ENCODE measurements at regions not wholly inside any gene's neighbourhood (a gene's known extent, or its start where the extent isn't known, plus 50 kb on each side); places are given as distances from the start of the nearest gene placed in this dataset.
"Not testable (repeated sequence)": the region's sequence is repeated elsewhere in the genome, so short reads cannot be mapped to it uniquely, and the experiment has no call there.

- no peak overlapping the region for H3K4me3 ChIP-seq (ENCODE audit: low read depth, low read length)
- H3K4me1 ChIP-seq (ENCODE audit: control insufficient read depth, insufficient read depth, low read length): no peaks in the 10 kb centered on the region
- H3K9me3 ChIP-seq (ENCODE audit: control insufficient read depth, insufficient read depth, low read length): no peaks in the 10 kb centered on the region
- no peak overlapping the region for H3K9ac ChIP-seq (ENCODE audit: low read depth, low read length)
- H3K36me3 ChIP-seq (ENCODE audit: control insufficient read depth, insufficient read depth, low read length): no peaks in the 10 kb centered on the region
- no peaks in the 10 kb centered on the region for H3K27me3 ChIP-seq (ENCODE audit: control insufficient read depth, insufficient read depth, low read length)
Observed at GRCh38 chr7:21314954-21315353, 112.9 kb upstream of the SP4 start.

GRCh38 chr7:21317966-21318915, 109.6 kb upstream of the SP4 start:
- Histone ChIP-seq H3K9ac (ENCODE audit: low read depth, low read length) (no peak overlapping the region), H3K36me3 (ENCODE audit: control insufficient read depth, insufficient read depth, low read length) (no peaks in the 10 kb centered on the region), H3K4me3 (ENCODE audit: low read depth, low read length) (no peak overlapping the region), H3K4me1 (ENCODE audit: control insufficient read depth, insufficient read depth, low read length) (no peaks in the 10 kb centered on the region), H3K9me3 (ENCODE audit: control insufficient read depth, insufficient read depth, low read length) (no peaks in the 10 kb centered on the region), H3K27me3 (ENCODE audit: control insufficient read depth, insufficient read depth, low read length) (no peaks in the 10 kb centered on the region)

- Histone ChIP-seq H3K4me3 (ENCODE audit: low read depth, low read length) (no peak overlapping the region), H3K27me3 (ENCODE audit: control insufficient read depth, insufficient read depth, low read length) (no peaks in the 10 kb centered on the region), H3K9me3 (ENCODE audit: control insufficient read depth, insufficient read depth, low read length) (no peaks in the 10 kb centered on the region), H3K4me1 (ENCODE audit: control insufficient read depth, insufficient read depth, low read length) (no peaks in the 10 kb centered on the region), H3K9ac (ENCODE audit: low read depth, low read length) (no peak overlapping the region), H3K36me3 (ENCODE audit: control insufficient read depth, insufficient read depth, low read length) (no peaks in the 10 kb centered on the region)
Observed at GRCh38 chr7:21318916-21319270, 109.0 kb upstream of the SP4 start.

- no peak overlapping the region for H3K4me3 ChIP-seq (ENCODE audit: low read depth, low read length)
- H3K9ac ChIP-seq (ENCODE audit: low read depth, low read length): no peak overlapping the region
- no peaks in the 10 kb centered on the region for H3K4me1 ChIP-seq (ENCODE audit: control insufficient read depth, insufficient read depth, low read length)
- no peaks in the 10 kb centered on the region for H3K36me3 ChIP-seq (ENCODE audit: control insufficient read depth, insufficient read depth, low read length)
- H3K9me3 ChIP-seq (ENCODE audit: control insufficient read depth, insufficient read depth, low read length): no peaks in the 10 kb centered on the region
- H3K27me3 ChIP-seq (ENCODE audit: control insufficient read depth, insufficient read depth, low read length): no peaks in the 10 kb centered on the region
Observed at GRCh38 chr7:21326241-21326640, 101.6 kb upstream of the SP4 start.

GRCh38 chr7:21326921-21327320, 101.0 kb upstream of the SP4 start:
- Histone ChIP-seq H3K4me1 (ENCODE audit: control insufficient read depth, insufficient read depth, low read length) (no peaks in the 10 kb centered on the region), H3K4me3 (ENCODE audit: low read depth, low read length) (no peak overlapping the region), H3K36me3 (ENCODE audit: control insufficient read depth, insufficient read depth, low read length) (no peaks in the 10 kb centered on the region), H3K9ac (ENCODE audit: low read depth, low read length) (no peak overlapping the region), H3K27me3 (ENCODE audit: control insufficient read depth, insufficient read depth, low read length) (no peaks in the 10 kb centered on the region), H3K9me3 (ENCODE audit: control insufficient read depth, insufficient read depth, low read length) (no peaks in the 10 kb centered on the region)

GRCh38 chr7:21327422-21328409, 100.2 kb upstream of the SP4 start:
- Histone ChIP-seq H3K27me3 (ENCODE audit: control insufficient read depth, insufficient read depth, low read length) (no peaks in the 10 kb centered on the region), H3K4me3 (ENCODE audit: low read depth, low read length) (no peak overlapping the region), H3K36me3 (ENCODE audit: control insufficient read depth, insufficient read depth, low read length) (no peaks in the 10 kb centered on the region), H3K4me1 (ENCODE audit: control insufficient read depth, insufficient read depth, low read length) (no peaks in the 10 kb centered on the region), H3K9ac (ENCODE audit: low read depth, low read length) (no peak overlapping the region), H3K9me3 (ENCODE audit: control insufficient read depth, insufficient read depth, low read length) (no peaks in the 10 kb centered on the region)

GRCh38 chr7:21330462-21331178, 97.3 kb upstream of the SP4 start:
- H3K36me3 ChIP-seq (ENCODE audit: control insufficient read depth, insufficient read depth, low read length): no peaks in the 10 kb centered on the region
- no peaks in the 10 kb centered on the region for H3K27me3 ChIP-seq (ENCODE audit: control insufficient read depth, insufficient read depth, low read length)
- H3K4me3 ChIP-seq (ENCODE audit: low read depth, low read length): no peak overlapping the region
- no peaks in the 10 kb centered on the region for H3K9me3 ChIP-seq (ENCODE audit: control insufficient read depth, insufficient read depth, low read length)
- H3K9ac ChIP-seq (ENCODE audit: low read depth, low read length): no peak overlapping the region
- H3K4me1 ChIP-seq (ENCODE audit: control insufficient read depth, insufficient read depth, low read length): no peaks in the 10 kb centered on the region

- Histone ChIP-seq H3K4me3 (ENCODE audit: low read depth, low read length) (no peak overlapping the region), H3K4me1 (ENCODE audit: control insufficient read depth, insufficient read depth, low read length) (no peaks in the 10 kb centered on the region), H3K9ac (ENCODE audit: low read depth, low read length) (no peak overlapping the region), H3K9me3 (ENCODE audit: control insufficient read depth, insufficient read depth, low read length) (no peaks in the 10 kb centered on the region), H3K36me3 (ENCODE audit: control insufficient read depth, insufficient read depth, low read length) (no peaks in the 10 kb centered on the region), H3K27me3 (ENCODE audit: control insufficient read depth, insufficient read depth, low read length) (no peaks in the 10 kb centered on the region)
Observed at GRCh38 chr7:21334906-21335305, 93.0 kb upstream of the SP4 start.

- Histone ChIP-seq H3K9me3 (ENCODE audit: control insufficient read depth, insufficient read depth, low read length) (no peaks in the 10 kb centered on the region), H3K4me1 (ENCODE audit: control insufficient read depth, insufficient read depth, low read length) (no peaks in the 10 kb centered on the region), H3K9ac (ENCODE audit: low read depth, low read length) (no peak overlapping the region), H3K36me3 (ENCODE audit: control insufficient read depth, insufficient read depth, low read length) (no peaks in the 10 kb centered on the region), H3K4me3 (ENCODE audit: low read depth, low read length) (no peak overlapping the region), H3K27me3 (ENCODE audit: control insufficient read depth, insufficient read depth, low read length) (no peaks in the 10 kb centered on the region)
Observed at GRCh38 chr7:21336743-21337142, 91.1 kb upstream of the SP4 start.

- Histone ChIP-seq H3K36me3 (ENCODE audit: control insufficient read depth, insufficient read depth, low read length) (no peaks in the 10 kb centered on the region), H3K9ac (ENCODE audit: low read depth, low read length) (no peak overlapping the region), H3K9me3 (ENCODE audit: control insufficient read depth, insufficient read depth, low read length) (no peaks in the 10 kb centered on the region), H3K27me3 (ENCODE audit: control insufficient read depth, insufficient read depth, low read length) (no peaks in the 10 kb centered on the region), H3K4me3 (ENCODE audit: low read depth, low read length) (no peak overlapping the region), H3K4me1 (ENCODE audit: control insufficient read depth, insufficient read depth, low read length) (no peaks in the 10 kb centered on the region)
Observed at GRCh38 chr7:21338728-21339164, 89.1 kb upstream of the SP4 start.

GRCh38 chr7:21344900-21345299, 83.0 kb upstream of the SP4 start:
- not testable (repeated sequence) for H3K27me3 ChIP-seq (ENCODE audit: control insufficient read depth, insufficient read depth, low read length); H3K9ac ChIP-seq (ENCODE audit: low read depth, low read length); H3K4me3 ChIP-seq (ENCODE audit: low read depth, low read length); H3K4me1 ChIP-seq (ENCODE audit: control insufficient read depth, insufficient read depth, low read length); H3K36me3 ChIP-seq (ENCODE audit: control insufficient read depth, insufficient read depth, low read length); H3K9me3 ChIP-seq (ENCODE audit: control insufficient read depth, insufficient read depth, low read length)
